Mesodermal cell (in vitro differentiated cells): ENCODE measurements at regions not wholly inside any gene's neighbourhood (a gene's known extent, or its start where the extent isn't known, plus 50 kb on each side); places are given as distances from the start of the nearest gene placed in this dataset.

ENCODE experiments used
- H3K27ac ChIP-seq: 2 replicates; pipeline ENCODE4 v1.7.0; 2013; ENCODE audit warnings: mild to moderate bottlenecking, low read depth, low read length, moderate library complexity; ENCODE audit not compliant: severe bottlenecking
- H3K36me3 ChIP-seq: 2 replicates; pipeline ENCODE4 v1.7.1; 2013; ENCODE audit warnings: mild to moderate bottlenecking, low read length, moderate library complexity; ENCODE audit not compliant: control insufficient read depth, insufficient read depth
- H3K4me1 ChIP-seq: one replicate; pipeline ENCODE4 v1.7.1; 2013; ENCODE audit warnings: mild to moderate bottlenecking, low read length; ENCODE audit not compliant: insufficient read depth, control insufficient read depth, poor library complexity, severe bottlenecking
- H3K4me3 ChIP-seq: 2 replicates; pipeline ENCODE4 v1.7.0; 2013; ENCODE audit warnings: low read length, control low read depth, mild to moderate bottlenecking; ENCODE audit not compliant: insufficient read depth, poor library complexity, severe bottlenecking; ENCODE audit errors: extremely low read depth
- H3K9me3 ChIP-seq: 2 replicates; pipeline ENCODE4 v1.7.1; 2013; ENCODE audit warnings: mild to moderate bottlenecking, low read length, moderate library complexity; ENCODE audit not compliant: control insufficient read depth
- WGBS, 2 experiments: methylation state at CpG; one replicate each; pipeline ENCODE4 v1.1.5; 2013; ENCODE audit warnings: missing lambda C conversion rate in 2 of 2; ENCODE audit not compliant: insufficient coverage in 2 of 2; 5-methylcytosine and 5-hydroxymethylcytosine counted together

DNA sequence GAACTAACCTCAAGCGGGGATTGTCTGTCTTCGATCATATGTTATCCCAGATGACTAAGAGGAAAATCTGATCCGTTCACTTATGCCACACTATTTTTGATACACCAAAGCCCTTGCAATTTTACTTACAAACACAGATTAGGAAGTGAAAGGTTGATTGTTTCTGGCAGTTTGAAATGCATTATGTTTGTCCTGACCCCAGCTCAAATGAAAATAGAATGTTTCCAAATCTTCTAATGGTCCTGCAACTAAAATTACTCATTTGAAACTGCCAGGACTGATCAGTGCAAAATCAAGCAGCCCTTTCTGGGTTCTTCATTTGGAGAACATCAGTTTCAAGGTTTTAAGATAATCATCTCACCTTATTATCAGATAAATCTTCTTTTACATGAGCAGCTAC lies 696.7 kb upstream of the WWC1 start:
- WGBS, 2 experiments: 71% methylated on average over 2 of the region's 3 CpGs; no CpG with 5 or more reads in 1 of the 2 experiments
- Histone ChIP-seq H3K4me3 (no peak overlapping the region), H3K36me3 (no peaks in the 10 kb centered on the region), H3K4me1 (no peaks in the 10 kb centered on the region), H3K9me3 (no peaks in the 10 kb centered on the region), H3K27ac (no peak overlapping the region)

DNA sequence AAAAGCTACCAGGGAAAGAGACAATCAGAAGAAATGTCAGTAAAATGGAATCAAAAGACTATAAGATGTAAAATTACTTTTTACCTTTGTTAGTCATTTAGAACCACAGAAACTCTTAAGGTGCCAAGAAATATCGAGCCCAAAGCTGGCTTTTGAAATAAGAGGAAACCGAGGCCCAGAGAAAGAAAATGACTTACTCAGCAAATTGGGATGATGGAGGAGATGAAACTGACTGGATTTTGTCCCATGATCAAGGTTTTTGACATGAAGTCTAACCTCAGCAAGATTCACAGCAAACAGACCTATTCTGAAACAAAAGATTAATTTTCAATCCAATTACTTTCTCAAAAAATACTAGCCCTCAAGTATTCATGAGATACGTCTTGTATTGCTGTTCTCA lies 696.2 kb upstream of the WWC1 start:
- Histone ChIP-seq H3K27ac (no peak overlapping the region), H3K36me3 (no peaks in the 10 kb centered on the region), H3K9me3 (no peaks in the 10 kb centered on the region), H3K4me1 (no peaks in the 10 kb centered on the region), H3K4me3 (no peak overlapping the region)
- 79 to 90% methylated on average over 2 of the region's 3 CpGs for WGBS, 2 experiments

DNA sequence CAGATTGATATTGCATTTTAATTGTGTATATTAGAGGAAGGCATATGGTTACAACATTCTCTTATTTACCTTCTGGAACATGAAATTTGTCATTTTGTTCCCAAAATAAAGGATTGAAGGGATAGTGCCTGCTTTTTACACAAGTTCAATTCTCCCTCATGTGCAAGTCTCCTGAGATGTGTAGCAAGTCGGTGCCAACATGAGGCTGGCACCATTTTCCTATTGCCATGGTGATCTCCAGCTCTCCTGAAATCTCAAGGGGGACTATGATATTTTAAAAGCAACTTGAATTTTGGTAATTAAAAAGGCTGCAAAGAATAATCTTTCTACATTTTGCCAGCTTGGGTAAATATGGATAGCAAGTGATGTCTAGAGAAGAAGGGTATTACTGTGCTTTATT lies 693.3 kb upstream of the WWC1 start:
- no peaks in the 10 kb centered on the region for H3K9me3 ChIP-seq
- WGBS, 2 experiments: no CpG with 5 or more reads among the region's 1 CpG
- no peak overlapping the region for H3K27ac ChIP-seq
- no peak overlapping the region for H3K4me3 ChIP-seq
- no peaks in the 10 kb centered on the region for H3K4me1 ChIP-seq
- no peaks in the 10 kb centered on the region for H3K36me3 ChIP-seq

DNA sequence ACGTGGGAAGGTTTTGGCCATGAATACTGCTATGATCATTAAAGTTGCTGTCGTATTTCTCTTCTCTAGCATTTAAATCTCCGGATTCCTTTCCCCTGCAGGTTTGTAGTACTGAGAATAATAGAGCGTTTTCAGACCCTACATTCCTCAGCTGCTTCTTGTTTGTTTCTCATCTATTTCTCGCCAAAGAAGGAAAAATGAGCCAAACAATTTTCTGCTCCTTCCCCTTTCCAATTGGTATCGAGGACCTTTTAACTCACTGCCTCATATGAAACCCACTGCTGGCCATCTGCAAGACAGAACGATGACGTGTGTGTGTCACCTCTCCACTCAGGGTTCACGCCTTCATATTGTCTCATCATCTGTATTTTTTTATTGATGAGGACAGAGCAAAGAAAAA lies 689.4 kb upstream of the WWC1 start:
- no peak overlapping the region for H3K27ac ChIP-seq
- no peaks in the 10 kb centered on the region for H3K9me3 ChIP-seq
- H3K4me3 ChIP-seq: no peak overlapping the region
- 83 to 87% methylated on average over 6 to 8 of the region's 9 CpGs for WGBS, 2 experiments
- no peaks in the 10 kb centered on the region for H3K36me3 ChIP-seq
- H3K4me1 ChIP-seq: no peaks in the 10 kb centered on the region

DNA sequence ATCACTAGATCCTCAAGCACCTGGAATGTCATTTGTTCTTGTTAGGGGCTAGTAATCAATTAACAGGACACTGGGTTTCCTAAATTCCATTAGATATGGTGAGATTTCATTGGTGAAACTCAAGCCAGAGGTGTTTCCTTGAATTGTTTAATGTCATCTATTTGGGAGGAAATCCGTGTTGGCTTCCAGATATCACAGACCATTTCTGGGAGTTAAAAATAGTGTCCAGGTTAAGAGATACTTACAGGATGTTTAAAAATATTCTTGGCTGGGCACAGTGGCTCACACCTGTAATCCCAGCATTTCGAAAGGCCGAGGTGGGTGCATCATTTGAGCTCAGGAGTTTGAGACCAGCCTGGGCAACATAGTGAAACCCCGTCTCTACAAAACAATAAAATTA lies 688.3 kb upstream of the WWC1 start:
- no peaks in the 10 kb centered on the region for H3K4me1 ChIP-seq
- H3K9me3 ChIP-seq: no peaks in the 10 kb centered on the region
- H3K36me3 ChIP-seq: no peaks in the 10 kb centered on the region
- WGBS, 2 experiments: 85 to 93% methylated on average over 3 to 4 of the region's 4 CpGs
- no peak overlapping the region for H3K27ac ChIP-seq
- no peak overlapping the region for H3K4me3 ChIP-seq

DNA sequence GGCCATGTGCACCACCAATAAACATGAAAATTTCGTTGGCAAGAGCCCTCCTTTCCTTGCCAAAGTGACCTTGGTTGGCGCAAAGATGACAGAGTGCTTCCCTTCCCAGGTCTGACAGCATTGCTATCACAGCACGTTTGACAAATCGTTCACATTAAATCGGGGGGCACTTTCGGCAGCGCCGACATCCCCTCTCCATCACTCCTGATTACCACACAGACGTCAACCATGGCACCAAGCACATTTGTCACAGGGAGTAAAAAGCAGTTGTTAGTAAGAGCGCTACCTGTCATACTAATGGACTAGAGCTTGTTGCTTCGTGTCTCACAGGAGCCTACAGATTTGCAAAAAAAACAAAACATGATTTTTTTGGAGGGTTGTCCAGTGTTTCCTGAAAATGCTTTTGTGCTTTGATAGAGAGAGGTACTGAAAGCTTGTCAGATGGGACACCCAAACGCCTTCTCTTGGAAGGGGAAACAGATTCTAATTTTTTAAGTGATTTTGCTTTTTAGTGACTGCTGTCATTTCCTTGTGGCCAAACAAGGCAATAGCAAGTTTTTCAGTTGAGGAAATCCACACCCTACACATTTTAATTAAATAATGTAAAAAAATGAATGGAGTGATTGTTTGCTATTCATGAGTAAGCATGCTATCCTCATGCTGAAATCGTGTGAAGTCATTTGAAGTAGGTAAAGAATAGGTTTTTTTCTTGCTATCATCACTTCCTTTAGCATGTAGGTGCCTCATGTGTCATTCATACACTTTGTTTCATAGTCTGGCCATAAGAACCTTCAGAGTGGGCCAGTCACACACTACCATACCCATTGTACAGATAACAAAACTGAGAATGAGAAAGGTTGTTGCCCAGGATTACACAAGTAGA lies 682.8 kb upstream of the WWC1 start:
- Histone ChIP-seq H3K9me3 (no peaks in the 10 kb centered on the region), H3K27ac (no peak overlapping the region), H3K36me3 (no peaks in the 10 kb centered on the region), H3K4me3 (no peak overlapping the region), H3K4me1 (no peaks in the 10 kb centered on the region)
- 91 to 94% methylated on average over 8 to 9 of the region's 13 CpGs for WGBS, 2 experiments

DNA sequence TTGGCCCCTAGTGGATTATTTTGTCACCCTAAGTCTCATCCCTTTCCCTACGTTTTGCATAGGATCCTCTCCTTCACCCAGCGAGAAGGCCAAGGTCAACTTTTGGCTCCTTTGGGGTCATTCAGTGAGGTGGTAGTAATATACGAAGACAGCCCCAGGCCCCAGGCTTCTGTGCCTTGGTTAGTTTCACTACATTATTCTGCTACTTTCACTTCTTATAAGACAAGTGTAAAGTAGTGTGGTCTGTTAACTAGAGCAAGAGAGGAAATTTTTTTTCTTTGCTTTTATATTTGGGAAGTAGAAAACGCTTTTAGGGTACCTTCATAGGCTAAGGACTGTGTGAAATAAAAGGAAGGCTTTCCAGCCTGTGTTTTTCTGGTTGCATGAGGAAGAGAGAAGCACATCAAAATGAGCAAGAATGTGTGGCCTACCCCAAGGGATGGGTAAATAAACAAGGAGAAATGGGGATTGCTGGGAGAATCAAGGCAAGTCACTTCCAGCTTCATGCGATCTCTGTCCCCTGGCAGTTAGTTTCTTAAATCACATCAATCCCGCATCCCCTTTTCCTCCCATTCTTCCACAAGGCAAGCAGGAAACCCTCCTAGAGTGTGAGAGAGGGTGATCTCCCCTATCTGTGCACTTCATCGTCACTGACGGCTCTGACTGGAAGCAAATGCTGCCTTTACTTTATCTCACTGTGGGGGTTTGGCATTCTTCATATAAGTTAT lies 677.0 kb upstream of the WWC1 start:
- no peak overlapping the region for H3K27ac ChIP-seq
- no peak overlapping the region for H3K4me3 ChIP-seq
- no peaks in the 10 kb centered on the region for H3K36me3 ChIP-seq
- H3K4me1 ChIP-seq: no peaks in the 10 kb centered on the region
- H3K9me3 ChIP-seq: no peaks in the 10 kb centered on the region
- WGBS, 2 experiments: 73 to 86% methylated on average over 1 to 3 of the region's 8 CpGs

DNA sequence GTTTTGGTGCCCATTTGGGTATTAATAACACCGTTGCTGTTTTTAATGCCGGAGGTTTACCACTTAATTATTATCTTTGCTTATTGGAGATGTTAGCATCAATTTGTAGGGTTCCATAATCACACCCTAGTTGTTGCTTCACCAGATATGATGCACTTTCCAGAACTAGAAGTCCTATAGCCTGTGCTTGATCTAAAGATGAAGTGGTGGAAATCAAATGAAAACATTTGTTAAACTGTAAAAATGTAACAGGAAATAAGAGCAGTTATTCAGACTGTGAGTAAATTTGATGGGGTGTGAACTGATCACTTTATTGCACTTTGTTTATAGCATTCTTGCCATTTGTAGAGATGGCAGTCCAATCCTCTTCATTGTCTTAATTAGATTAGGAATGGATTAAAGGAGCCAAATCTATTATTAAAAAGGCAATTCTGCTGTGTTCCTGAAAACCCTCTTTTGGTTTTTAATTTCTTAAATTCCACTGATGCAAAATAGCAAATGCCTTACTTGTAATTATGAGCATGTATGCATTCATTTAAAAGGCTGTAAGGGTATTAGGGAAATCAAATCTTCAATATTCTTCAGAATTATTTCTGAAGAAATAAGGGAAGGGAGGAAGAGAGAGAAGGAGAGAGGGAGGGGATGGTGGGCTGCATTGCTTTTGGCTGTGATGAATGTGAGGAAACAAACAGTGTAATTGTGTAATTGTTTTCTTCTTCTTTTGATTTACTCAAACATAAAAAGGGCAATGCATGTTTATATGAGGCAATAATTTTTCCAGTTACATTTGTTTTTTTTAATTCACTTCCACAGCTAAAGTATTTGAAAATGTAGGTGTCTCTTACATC lies 675.2 kb upstream of the WWC1 start:
- no peaks in the 10 kb centered on the region for H3K4me1 ChIP-seq
- H3K36me3 ChIP-seq: no peaks in the 10 kb centered on the region
- H3K9me3 ChIP-seq: no peaks in the 10 kb centered on the region
- H3K4me3 ChIP-seq: no peak overlapping the region
- H3K27ac ChIP-seq: no peak overlapping the region
- no CpG with 5 or more reads among the region's 2 CpGs for WGBS, 2 experiments

DNA sequence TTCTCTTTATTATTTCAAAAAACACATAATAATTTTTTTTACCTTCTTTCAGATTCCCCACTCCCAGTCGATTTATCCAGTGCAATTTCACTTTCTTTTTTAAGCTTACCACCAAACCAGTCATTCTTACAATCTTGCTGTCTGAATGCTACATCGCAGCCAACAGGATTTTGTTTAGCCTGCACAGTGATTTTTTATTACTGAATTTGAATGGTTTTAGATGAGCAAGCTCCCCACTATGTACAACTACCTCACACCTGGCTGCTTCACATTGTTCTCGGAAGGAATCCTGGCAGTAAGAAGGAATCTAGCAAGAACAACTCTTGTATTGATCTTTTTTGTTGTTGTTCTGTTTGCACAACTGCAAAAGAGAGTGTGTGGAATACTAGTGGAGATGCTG lies 668.1 kb upstream of the WWC1 start:
- Histone ChIP-seq H3K9me3 (no peaks in the 10 kb centered on the region), H3K27ac (no peak overlapping the region), H3K36me3 (no peaks in the 10 kb centered on the region), H3K4me1 (no peaks in the 10 kb centered on the region), H3K4me3 (no peak overlapping the region)
- WGBS, 2 experiments: 86 to 89% methylated on average over 1 of the region's 3 CpGs

DNA sequence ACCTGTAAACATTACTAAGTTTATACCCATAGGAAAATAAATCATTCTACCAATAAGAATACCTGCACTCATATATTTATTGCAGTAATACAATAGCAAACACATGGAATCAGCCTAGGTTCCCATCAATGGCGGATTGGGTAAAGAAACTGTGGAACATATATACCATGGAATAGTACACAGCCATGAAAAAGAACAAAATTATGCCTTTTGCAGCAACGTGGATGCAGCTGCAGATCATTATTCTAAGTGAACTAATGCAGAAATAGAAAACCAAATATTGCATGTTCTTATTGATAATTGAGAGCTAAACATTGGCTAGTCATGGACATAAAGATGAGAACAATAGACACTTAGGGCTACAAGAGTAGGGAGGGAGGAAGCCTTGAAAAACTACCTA lies 667.4 kb upstream of the WWC1 start:
- WGBS, 2 experiments: 92% methylated on average over 2 of the region's 2 CpGs; no CpG with 5 or more reads in 1 of the 2 experiments
- Histone ChIP-seq H3K9me3 (no peaks in the 10 kb centered on the region), H3K36me3 (no peaks in the 10 kb centered on the region), H3K4me1 (no peaks in the 10 kb centered on the region), H3K4me3 (no peak overlapping the region), H3K27ac (no peak overlapping the region)
